ENCODE measurements at regions not wholly inside any gene's neighbourhood (a gene's known extent, or its start where the extent isn't known, plus 50 kb on each side); places are given as distances from the start of the nearest gene placed in this dataset.

- DNase-seq, result no peak
Observed at GRCh38 chr10:44326474-44327030, 58.3 kb downstream of the CXCL12 start.

GRCh38 chr10:44325596-44326307 is 59.1 kb downstream of the CXCL12 start:
- DNase-seq, result no peak

DNA sequence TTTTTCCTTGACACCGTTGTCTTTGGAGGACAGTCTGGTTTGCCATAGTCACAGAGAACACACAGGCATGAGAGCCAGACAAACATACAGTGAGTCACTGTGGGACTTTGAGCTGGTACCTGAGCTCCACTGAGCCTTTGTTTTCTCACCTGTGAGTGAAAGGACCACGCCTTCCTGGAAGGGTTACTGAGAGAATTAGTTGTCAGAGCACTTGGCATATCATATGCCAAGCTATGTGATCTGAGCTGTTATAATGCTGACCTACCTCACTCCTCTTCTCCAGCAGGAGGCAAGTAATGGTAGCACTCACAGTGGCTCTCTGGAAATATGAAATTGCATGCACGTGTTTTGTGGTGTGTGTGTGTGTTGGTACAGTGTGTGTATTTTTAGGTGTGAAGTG is 59.7 kb downstream of the CXCL12 start:
- no peak for DNase-seq

DNA sequence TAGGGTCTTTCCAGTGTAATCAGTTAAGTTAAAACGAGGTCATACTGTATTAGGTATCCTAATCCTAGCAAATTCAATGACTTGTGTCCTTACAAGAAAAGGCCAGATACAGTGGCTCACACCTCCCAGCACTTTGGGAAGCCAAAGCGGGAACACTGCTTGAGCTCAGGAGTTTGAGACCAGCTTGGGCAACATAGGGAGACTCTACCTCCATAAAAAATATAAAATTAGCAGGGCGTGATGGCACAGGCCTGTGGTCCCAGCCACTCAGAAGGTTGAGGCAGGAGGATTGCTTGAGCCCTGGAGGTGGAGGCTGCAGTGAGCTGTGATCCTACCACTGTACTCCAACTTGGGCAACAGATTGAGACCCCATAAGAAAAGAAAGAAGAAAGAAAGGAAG is 61.1 kb downstream of the CXCL12 start:
- DNase-seq, result no peak

DNA sequence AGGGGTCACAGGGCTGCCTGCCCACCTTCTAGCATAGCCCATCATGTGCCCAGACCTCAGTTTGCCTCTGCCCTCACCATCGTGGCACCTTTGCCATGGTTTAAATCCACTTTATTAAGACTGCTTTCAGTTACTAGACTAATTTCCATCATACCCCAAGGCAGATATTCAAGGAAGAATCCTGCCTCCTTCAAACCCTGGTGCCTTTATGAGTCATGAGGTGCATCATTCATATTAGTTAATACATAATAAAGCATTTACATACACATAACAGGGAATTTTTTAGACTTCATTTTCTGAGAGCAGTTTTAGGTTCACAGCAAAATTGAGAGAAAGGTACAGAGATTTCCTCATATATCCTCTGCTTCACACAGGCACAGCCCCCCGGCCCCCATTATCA is 62.8 kb downstream of the CXCL12 start:
- DNase-seq, result no peak

DNA sequence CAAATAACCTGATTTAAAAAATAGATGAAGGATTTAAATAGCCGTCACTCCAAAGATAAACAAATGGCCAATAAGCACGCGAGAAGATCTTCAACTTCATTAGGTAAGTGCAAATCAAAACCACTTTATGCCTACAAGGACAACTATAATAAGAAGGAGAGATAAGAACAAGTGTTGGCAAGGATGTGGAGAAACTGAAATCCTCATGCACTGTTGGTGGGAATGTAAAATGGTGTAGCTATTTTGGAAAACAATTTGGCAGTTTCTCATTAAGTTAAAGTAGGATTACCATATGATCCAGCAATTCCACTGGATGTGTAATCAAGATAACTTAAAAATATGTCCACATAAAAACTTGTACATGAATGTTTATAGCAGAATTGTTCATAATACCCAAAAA is 64.1 kb downstream of the CXCL12 start:
- no peak for DNase-seq

DNA sequence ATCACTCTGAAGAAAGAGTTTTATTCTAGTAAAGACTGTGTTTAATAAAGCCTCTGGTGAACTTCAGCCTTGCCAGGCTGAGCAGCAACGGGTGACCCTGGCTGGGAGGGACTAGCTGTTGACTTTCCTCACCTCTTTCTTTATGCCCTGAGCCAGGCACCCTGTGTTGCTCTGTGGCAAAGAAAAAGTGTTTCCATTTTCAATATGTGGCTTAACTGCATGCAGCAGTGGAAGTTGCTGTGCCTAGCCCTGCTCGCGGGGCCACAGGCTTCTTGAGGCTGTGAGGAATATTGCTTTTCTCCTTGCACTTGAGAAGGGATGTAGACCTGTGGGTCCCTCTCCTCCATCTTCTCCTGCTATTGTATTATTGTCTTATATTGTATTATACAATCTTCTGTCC is 67.0 kb downstream of the CXCL12 start:
- DNase-seq, result no peak

- DNase-seq, result no peak
Observed at GRCh38 chr10:44316922-44317215, 68.0 kb downstream of the CXCL12 start.

DNA sequence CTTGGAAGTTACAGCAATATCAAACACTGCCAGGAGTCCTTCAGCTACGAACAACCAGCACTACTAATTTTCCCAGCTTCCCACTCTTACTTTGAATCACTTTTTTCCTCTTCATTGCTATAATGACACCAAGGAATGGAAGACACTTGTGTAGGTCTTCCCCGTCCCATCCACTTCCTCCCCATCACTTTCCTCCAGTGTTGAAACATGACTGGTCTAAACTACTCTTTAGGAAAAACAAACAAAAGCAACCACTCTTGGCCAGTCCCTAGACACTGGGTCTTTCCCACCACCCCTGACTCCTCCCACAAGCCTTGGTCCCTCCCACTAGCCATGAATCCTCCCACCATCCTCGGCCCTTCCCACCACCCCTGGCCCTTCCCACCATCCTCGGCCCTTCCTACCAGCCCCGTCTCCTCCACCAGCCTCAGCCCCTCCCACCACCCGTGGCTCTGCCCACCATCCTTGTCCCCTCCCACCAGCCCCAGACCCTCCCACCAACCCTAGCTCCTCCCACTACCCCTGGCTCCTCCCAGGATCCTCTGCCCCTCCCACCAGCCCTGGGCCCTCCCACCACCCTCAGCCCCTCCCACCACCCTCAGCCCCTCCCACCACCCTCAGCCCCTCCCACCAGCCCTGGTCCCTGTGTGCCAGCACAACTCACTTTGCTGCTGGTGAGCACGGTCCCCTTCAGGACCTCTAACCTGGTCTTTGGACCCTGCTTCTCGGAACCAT is 68.5 kb downstream of the CXCL12 start:
- DNase-seq, result no peak

- DNase-seq, result no peak
Observed at GRCh38 chr10:44314802-44315460, 70.0 kb downstream of the CXCL12 start.

DNA sequence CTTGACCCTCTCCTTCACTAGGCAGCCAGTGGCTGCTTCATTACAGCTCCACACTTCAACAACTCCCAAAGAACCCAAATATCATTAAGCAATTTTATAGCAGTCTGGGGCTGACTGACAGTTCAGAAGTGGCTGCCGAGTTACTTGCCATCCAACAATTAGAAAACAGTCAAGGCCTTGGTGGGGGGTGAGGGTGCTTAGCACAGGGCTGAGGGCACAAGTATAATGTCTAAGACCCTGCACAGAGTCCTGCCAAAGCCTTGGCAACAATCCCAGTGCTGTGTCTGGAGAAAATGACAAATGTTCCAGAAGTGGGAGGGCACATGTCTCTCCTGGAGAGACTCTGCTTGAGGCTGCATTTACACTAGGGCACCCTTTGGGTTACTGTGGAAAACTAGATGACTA is 71.1 kb downstream of the CXCL12 start:
- DNase-seq, result no peak

DNA sequence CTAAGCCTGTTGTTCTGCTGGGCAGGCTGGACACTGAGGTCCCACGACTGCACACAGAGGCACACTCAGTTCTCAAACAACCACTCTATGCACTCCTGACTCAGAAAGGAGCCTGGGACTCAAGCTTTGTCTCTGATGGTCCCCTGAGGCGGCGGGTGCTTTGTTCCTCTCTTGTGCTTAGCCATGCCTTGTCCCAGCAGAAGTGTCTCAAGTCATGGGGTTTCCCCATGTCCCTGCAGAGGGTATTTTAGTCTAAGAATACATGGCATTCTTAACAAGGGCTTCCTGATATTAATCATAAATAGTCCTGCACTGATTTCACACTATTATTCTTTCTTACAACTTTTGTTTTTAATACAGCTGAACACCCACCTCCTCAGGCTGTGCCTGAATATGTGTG is 72.5 kb downstream of the CXCL12 start:
- DNase-seq, result no peak

GRCh38 chr10:44311563-44312051 is 73.3 kb downstream of the CXCL12 start:
- no peak for DNase-seq

- DNase-seq, result peak in 1 of 2 experiments; percentile 10
Observed at GRCh38 chr10:44310762-44311562, 73.9 kb downstream of the CXCL12 start.

- DNase-seq, result no peak
Observed at GRCh38 chr10:44309939-44310761, 74.7 kb downstream of the CXCL12 start.

DNA sequence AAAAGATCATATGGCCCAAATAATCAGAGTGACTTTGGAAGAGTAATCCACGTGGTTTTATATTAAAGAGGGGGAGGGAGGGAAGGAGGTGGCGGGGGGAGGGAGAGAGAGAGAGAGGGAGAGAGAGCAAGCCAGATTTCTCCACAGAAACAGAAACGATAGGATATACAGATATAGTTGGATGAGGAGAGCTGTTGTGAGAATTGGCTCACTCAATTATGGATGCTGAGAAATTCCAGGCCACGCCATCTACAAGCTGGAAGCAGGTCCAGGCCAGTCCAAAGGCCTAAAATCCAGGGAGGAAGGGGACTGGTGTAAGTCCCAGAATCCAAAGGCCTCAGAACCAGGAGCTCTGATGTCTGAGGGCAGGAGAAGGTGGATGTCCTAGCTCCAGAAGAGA is 75.5 kb downstream of the CXCL12 start:
- no peak for DNase-seq

DNA sequence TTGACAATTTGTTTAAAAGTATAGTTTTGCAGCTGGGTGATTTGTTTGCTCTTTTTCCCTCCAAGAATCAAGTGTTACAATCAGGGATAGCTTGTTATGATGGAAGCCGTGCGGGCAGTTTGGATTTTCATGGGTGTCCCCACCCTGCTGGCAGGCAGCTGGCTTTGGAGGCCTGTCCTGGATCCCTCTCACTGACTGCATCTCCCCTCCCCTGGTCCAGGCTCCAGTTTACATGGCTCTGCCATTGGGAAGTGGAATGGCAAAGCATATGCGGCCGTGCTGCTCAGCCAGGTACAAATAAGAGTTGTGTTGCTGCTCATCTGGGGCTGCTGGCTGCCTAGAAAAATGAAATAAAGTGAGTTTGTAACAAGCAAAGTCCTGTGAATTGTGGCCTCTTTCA is 76.0 kb downstream of the CXCL12 start:
- DNase-seq, result no peak

GRCh38 chr10:44307691-44308090 is 77.2 kb downstream of the CXCL12 start:
- no peak for DNase-seq

- DNase-seq, result no peak
Observed at GRCh38 chr10:44306762-44307161, 78.1 kb downstream of the CXCL12 start.

DNA sequence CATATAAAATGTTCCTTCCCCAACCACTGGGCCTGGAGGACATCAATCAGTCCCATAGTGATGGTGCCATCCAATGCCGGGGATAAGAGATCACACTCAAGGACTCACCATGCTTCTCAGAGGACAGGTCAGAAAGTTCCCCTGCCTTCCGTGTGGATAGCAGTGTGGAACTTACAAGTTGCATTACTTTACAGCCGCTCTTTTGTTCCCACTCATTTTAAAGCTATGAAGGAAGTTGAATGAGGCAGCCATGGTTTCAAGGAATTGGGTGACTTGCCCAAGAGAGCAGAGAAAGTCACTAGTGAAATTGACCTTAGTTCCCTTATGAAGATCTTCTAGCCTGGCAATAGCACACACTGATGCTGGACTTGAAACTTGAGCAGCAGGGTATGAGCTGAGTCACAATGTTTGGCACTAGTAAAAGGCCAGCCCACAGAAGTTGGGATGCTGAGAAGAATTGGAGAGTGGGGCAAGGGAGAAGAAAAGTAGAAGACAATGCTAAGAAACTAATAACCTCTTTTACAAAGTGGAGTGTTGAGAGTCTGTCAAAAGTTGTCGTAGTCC is 78.7 kb downstream of the CXCL12 start:
- DNase-seq, result no peak

DNA sequence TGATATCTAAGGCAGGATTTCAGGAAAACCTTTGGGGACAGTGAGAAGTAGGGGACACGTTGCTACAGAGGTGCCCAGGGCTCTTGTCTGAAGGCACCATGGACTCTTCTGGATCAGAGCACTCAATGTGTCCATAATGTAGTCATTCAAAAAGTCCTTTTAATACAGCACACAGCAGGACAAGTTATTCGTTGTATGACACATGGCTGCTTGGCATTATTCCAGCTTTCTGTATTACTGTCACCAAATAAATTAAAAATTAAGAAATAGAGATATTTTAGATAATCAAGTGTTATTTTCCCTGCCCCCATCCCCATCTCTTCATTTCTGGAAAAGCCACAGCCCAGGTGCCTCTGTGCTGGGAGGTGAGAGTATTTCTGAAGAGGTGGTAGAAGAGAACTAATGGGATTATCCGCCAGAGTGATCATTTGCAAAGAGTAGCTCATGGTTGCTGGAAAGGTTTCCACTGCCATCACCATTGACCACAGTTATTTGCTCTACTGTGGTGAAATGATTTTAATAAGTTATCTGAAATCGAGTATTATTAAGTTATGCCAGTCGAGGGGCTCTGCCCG is 83.0 kb downstream of the CXCL12 start:
- DNase-seq, result no peak

All from cerebellar nuclear complex (tissue), 1 donor.